T-helper 2 cell (primary cell): ENCODE measurements at regions not wholly inside any gene's neighbourhood (a gene's known extent, or its start where the extent isn't known, plus 50 kb on each side); places are given as distances from the start of the nearest gene placed in this dataset.
"Not testable (repeated sequence)": the region's sequence is repeated elsewhere in the genome, so short reads cannot be mapped to it uniquely, and the experiment has no call there.

Experiments
- DNase-seq, 5 experiments: peaks; one replicate each; pipeline versions ENCODE4 v3.0.0 to v3.0.0-alpha.2; 2012 to 2022

GRCh38 chr17:22138861-22139469 lies 446.6 kb downstream of the KCNJ18 start:
- DNase-seq: no peak

- DNase-seq: no peak
These were observed 449.8 kb downstream of the KCNJ18 start for GRCh38 chr17:22142091-22142490.

- no peak for DNase-seq
These were observed 453.4 kb downstream of the KCNJ18 start for GRCh38 chr17:22145605-22146178.

GRCh38 chr17:22158364-22158763 lies 466.0 kb downstream of the KCNJ18 start:
- no peak for DNase-seq

- DNase-seq: no peak
These were observed 469.1 kb downstream of the KCNJ18 start for GRCh38 chr17:22161376-22161775.

GRCh38 chr17:22171631-22172030 lies 479.3 kb downstream of the KCNJ18 start:
- DNase-seq: no peak

- DNase-seq: no peak
These were observed 500.8 kb downstream of the KCNJ18 start for GRCh38 chr17:22193113-22193512.

- not testable (repeated sequence) for DNase-seq
These were observed 507.9 kb downstream of the KCNJ18 start for GRCh38 chr17:22200187-22200586.

GRCh38 chr17:22202702-22203101 lies 510.4 kb downstream of the KCNJ18 start:
- DNase-seq: no peak

- no peak for DNase-seq
These were observed 510.9 kb downstream of the KCNJ18 start for GRCh38 chr17:22203208-22203715.

GRCh38 chr17:22204076-22204475 lies 511.8 kb downstream of the KCNJ18 start:
- DNase-seq: not testable (repeated sequence)

- not testable (repeated sequence) for DNase-seq
These were observed 517.9 kb downstream of the KCNJ18 start for GRCh38 chr17:22210212-22210611.

- not testable (repeated sequence) for DNase-seq
These were observed 520.8 kb downstream of the KCNJ18 start for GRCh38 chr17:22213169-22213568.

- no peak for DNase-seq
These were observed 524.8 kb downstream of the KCNJ18 start for GRCh38 chr17:22217135-22217534.

- no peak for DNase-seq
These were observed 529.0 kb downstream of the KCNJ18 start for GRCh38 chr17:22221344-22221743.

- not testable (repeated sequence) for DNase-seq
These were observed 534.2 kb downstream of the KCNJ18 start for GRCh38 chr17:22226477-22226876.

- not testable (repeated sequence) for DNase-seq
These were observed 534.6 kb downstream of the KCNJ18 start for GRCh38 chr17:22226932-22227331.

- not testable (repeated sequence) for DNase-seq
These were observed 535.6 kb downstream of the KCNJ18 start for GRCh38 chr17:22227699-22228553.

GRCh38 chr17:22229821-22230220 lies 537.5 kb downstream of the KCNJ18 start:
- DNase-seq: not testable (repeated sequence)

- no peak for DNase-seq
These were observed 541.1 kb downstream of the KCNJ18 start for GRCh38 chr17:22233382-22233781.

GRCh38 chr17:22242472-22242871 lies 550.1 kb downstream of the KCNJ18 start:
- DNase-seq: no peak

GRCh38 chr17:22251498-22251897 lies 559.2 kb downstream of the KCNJ18 start:
- DNase-seq: peak in 1 of 5 experiments; percentile 90

GRCh38 chr17:22253007-22253406 lies 560.7 kb downstream of the KCNJ18 start:
- no peak for DNase-seq

GRCh38 chr17:22265807-22266206 lies 573.5 kb downstream of the KCNJ18 start:
- DNase-seq: no peak
